GM23338 (cell line): ENCODE measurements at regions not wholly inside any gene's neighbourhood (a gene's known extent, or its start where the extent isn't known, plus 50 kb on each side); places are given as distances from the start of the nearest gene placed in this dataset.

Experiments
- ATAC-seq: fragments of 200-7000 bp; cut with Tn5 transposase; 3 replicates; pipeline ENCODE4 v1.9.1; 2020
- DNase-seq: peaks from one replicate; pipeline ENCODE4 v3.0.0-alpha.2; 2015; ENCODE audit warnings: low spot score
- H2AFZ ChIP-seq: fragments of 200-600 bp; sonication (generic); 2 replicates; pipeline ENCODE4 v1.8.0; 2016; ENCODE audit warnings: antibody characterized with exemption, mild to moderate bottlenecking, moderate library complexity
- H3F3A ChIP-seq: fragments of 200-600 bp; sonication (generic); replicated peaks from 2 replicates; pipeline ENCODE4 v1.8.0; 2017; ENCODE audit warnings: antibody characterized with exemption, mixed run types, low read depth
- H3K27ac ChIP-seq: fragments of 200-600 bp; sonication (generic); 2 replicates; pipeline ENCODE4 v1.6.1; 2016; ENCODE audit warnings: low read depth
- H3K27me3 ChIP-seq: fragments of 200-600 bp; sonication (generic); 2 replicates; pipeline ENCODE4 v1.8.0; 2016; ENCODE audit warnings: mild to moderate bottlenecking, mixed run types, moderate library complexity; ENCODE audit not compliant: insufficient read depth
- H3K36me3 ChIP-seq: fragments of 200-600 bp; sonication (generic); 2 replicates; pipeline ENCODE4 v1.8.0; 2016; ENCODE audit warnings: mild to moderate bottlenecking; ENCODE audit not compliant: insufficient read depth
- H3K4me1 ChIP-seq: fragments of 200-600 bp; sonication (generic); 2 replicates; pipeline ENCODE4 v1.8.0; 2016; ENCODE audit warnings: mild to moderate bottlenecking, moderate library complexity; ENCODE audit not compliant: insufficient read depth
- H3K4me2 ChIP-seq: fragments of 200-600 bp; sonication (generic); 2 replicates; pipeline ENCODE4 v1.7.1; 2017; ENCODE audit warnings: mixed run types
- H3K4me3 ChIP-seq: fragments of 200-600 bp; sonication (generic); 2 replicates; pipeline ENCODE4 v1.6.1; 2016; ENCODE audit warnings: mixed run types
- H3K79me2 ChIP-seq: fragments of 200-600 bp; sonication (generic); replicated peaks from 2 replicates; pipeline ENCODE4 v1.8.0; 2017; ENCODE audit warnings: mild to moderate bottlenecking; ENCODE audit not compliant: insufficient read depth
- H3K9me2 ChIP-seq: fragments of 200-600 bp; sonication (generic); 2 replicates; pipeline ENCODE4 v1.8.0; 2017; ENCODE audit not compliant: insufficient read depth
- H4K20me1 ChIP-seq: fragments of 200-600 bp; sonication (generic); replicated peaks from 2 replicates; pipeline ENCODE4 v1.8.0; 2017; ENCODE audit warnings: mild to moderate bottlenecking; ENCODE audit not compliant: insufficient read depth
- H3K27ac Mint-ChIP-seq: 2 replicates; pipeline ENCODE4 v1.8.0; 2020; ENCODE audit warnings: inconsistent platforms, mild to moderate bottlenecking, moderate library complexity, mixed read lengths
- H3K27me3 Mint-ChIP-seq: 3 replicates; pipeline ENCODE4 v1.8.0; 2022; ENCODE audit warnings: low read depth, mild to moderate bottlenecking, moderate library complexity, mixed read lengths, inconsistent platforms; ENCODE audit not compliant: insufficient read depth, poor library complexity
- H3K36me3 Mint-ChIP-seq: 3 replicates; pipeline ENCODE4 v1.8.0; 2021; ENCODE audit warnings: low read depth, mild to moderate bottlenecking, inconsistent platforms, moderate library complexity, mixed read lengths
- H3K4me1 Mint-ChIP-seq: 3 replicates; pipeline ENCODE4 v1.8.0; 2020; ENCODE audit warnings: mild to moderate bottlenecking, inconsistent platforms, mixed read lengths
- H3K4me3 Mint-ChIP-seq: 3 replicates; pipeline ENCODE4 v1.8.0; 2021; ENCODE audit warnings: moderate library complexity, mild to moderate bottlenecking, inconsistent platforms, mixed read lengths
- H3K9me3 Mint-ChIP-seq: 3 replicates; pipeline ENCODE4 v1.8.0; 2020; ENCODE audit warnings: moderate library complexity, mild to moderate bottlenecking, inconsistent platforms, mixed read lengths
- CREB1 ChIP-seq: fragments of 250-450 bp; sonication (Bioruptor Pico); IDR thresholded peaks from 2 replicates; pipeline ENCODE4 v1.5.0; 2020; ENCODE audit warnings: low read depth, mild to moderate bottlenecking, moderate library complexity
- EZH2phosphoT487 ChIP-seq: fragments of 200-600 bp; sonication (generic); IDR thresholded peaks from one replicate; pipeline ENCODE4 v1.8.1; 2018; ENCODE audit warnings: antibody characterized with exemption; ENCODE audit not compliant: unreplicated experiment
- JUNB ChIP-seq: IDR thresholded peaks from one replicate; pipeline ENCODE4 v1.6.1; 2016; ENCODE audit warnings: antibody characterized with exemption; ENCODE audit not compliant: unreplicated experiment
- NANOG ChIP-seq: IDR thresholded peaks from 2 replicates; pipeline ENCODE4 v1.6.1; 2016; ENCODE audit warnings: antibody characterized with exemption, borderline replicate concordance
- ZNF331 ChIP-seq: fragments of 250-450 bp; sonication (Bioruptor Pico); IDR thresholded peaks from 2 replicates; pipeline ENCODE4 v1.5.0; 2020; ENCODE audit warnings: low read depth, mild to moderate bottlenecking, moderate library complexity
- TF ChIP-seq, protein P1 (sequence below): fragments of 250-450 bp; sonication (Bioruptor Pico); IDR thresholded peaks from 2 replicates; pipeline ENCODE4 v1.5.0; 2020; ENCODE audit warnings: mild to moderate bottlenecking, moderate library complexity
- TF ChIP-seq, protein P2 (sequence below): IDR thresholded peaks from 2 replicates; pipeline ENCODE4 v1.6.1; 2016; ENCODE audit warnings: antibody characterized with exemption

DNA sequence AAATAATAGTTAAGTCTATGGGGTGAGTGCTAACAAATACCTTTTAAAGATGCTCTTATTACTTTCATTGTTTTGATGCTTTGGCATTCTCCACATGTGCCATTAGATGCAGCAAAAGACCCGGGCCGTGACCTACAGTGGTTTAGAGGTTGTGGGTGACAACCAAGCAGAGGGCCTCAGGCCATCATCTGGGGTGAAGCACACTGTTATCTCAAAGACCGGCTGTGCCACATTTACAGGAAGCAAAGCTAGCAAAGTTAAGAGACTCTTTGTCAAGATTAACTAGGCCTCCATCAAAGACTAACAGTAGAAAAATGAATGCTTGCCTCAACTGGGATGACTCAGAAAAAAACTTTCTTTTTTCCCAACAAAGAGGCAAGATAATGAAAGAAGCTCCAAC is 695.3 kb downstream of the SATB2 start:
- Histone ChIP-seq H3K9me2 (no peaks in the 10 kb centered on the region), H3K4me1 (no peaks in the 10 kb centered on the region), H3F3A (no peaks in the 10 kb centered on the region), H3K36me3 (no peaks in the 10 kb centered on the region), H3K4me3 (no peak overlapping the region), H2AFZ (peak overlapping the region; percentile 40; the same call in 1 of the 2 replicates), H4K20me1 (no peaks in the 10 kb centered on the region), H3K79me2 (no peaks in the 10 kb centered on the region), H3K27ac (no peak overlapping the region), H3K4me2 (no peak overlapping the region), H3K27me3 (no peaks in the 10 kb centered on the region)
- DNase-seq: no peak
- Mint-ChIP-seq H3K4me1 (no peaks in the 10 kb centered on the region), H3K4me3 (no peak overlapping the region), H3K27ac (no peak overlapping the region), H3K9me3 (no peaks in the 10 kb centered on the region), H3K27me3 (no peaks in the 10 kb centered on the region), H3K36me3 (no peaks in the 10 kb centered on the region)
- no peak for ATAC-seq
- TF ChIP-seq, protein P1, sequence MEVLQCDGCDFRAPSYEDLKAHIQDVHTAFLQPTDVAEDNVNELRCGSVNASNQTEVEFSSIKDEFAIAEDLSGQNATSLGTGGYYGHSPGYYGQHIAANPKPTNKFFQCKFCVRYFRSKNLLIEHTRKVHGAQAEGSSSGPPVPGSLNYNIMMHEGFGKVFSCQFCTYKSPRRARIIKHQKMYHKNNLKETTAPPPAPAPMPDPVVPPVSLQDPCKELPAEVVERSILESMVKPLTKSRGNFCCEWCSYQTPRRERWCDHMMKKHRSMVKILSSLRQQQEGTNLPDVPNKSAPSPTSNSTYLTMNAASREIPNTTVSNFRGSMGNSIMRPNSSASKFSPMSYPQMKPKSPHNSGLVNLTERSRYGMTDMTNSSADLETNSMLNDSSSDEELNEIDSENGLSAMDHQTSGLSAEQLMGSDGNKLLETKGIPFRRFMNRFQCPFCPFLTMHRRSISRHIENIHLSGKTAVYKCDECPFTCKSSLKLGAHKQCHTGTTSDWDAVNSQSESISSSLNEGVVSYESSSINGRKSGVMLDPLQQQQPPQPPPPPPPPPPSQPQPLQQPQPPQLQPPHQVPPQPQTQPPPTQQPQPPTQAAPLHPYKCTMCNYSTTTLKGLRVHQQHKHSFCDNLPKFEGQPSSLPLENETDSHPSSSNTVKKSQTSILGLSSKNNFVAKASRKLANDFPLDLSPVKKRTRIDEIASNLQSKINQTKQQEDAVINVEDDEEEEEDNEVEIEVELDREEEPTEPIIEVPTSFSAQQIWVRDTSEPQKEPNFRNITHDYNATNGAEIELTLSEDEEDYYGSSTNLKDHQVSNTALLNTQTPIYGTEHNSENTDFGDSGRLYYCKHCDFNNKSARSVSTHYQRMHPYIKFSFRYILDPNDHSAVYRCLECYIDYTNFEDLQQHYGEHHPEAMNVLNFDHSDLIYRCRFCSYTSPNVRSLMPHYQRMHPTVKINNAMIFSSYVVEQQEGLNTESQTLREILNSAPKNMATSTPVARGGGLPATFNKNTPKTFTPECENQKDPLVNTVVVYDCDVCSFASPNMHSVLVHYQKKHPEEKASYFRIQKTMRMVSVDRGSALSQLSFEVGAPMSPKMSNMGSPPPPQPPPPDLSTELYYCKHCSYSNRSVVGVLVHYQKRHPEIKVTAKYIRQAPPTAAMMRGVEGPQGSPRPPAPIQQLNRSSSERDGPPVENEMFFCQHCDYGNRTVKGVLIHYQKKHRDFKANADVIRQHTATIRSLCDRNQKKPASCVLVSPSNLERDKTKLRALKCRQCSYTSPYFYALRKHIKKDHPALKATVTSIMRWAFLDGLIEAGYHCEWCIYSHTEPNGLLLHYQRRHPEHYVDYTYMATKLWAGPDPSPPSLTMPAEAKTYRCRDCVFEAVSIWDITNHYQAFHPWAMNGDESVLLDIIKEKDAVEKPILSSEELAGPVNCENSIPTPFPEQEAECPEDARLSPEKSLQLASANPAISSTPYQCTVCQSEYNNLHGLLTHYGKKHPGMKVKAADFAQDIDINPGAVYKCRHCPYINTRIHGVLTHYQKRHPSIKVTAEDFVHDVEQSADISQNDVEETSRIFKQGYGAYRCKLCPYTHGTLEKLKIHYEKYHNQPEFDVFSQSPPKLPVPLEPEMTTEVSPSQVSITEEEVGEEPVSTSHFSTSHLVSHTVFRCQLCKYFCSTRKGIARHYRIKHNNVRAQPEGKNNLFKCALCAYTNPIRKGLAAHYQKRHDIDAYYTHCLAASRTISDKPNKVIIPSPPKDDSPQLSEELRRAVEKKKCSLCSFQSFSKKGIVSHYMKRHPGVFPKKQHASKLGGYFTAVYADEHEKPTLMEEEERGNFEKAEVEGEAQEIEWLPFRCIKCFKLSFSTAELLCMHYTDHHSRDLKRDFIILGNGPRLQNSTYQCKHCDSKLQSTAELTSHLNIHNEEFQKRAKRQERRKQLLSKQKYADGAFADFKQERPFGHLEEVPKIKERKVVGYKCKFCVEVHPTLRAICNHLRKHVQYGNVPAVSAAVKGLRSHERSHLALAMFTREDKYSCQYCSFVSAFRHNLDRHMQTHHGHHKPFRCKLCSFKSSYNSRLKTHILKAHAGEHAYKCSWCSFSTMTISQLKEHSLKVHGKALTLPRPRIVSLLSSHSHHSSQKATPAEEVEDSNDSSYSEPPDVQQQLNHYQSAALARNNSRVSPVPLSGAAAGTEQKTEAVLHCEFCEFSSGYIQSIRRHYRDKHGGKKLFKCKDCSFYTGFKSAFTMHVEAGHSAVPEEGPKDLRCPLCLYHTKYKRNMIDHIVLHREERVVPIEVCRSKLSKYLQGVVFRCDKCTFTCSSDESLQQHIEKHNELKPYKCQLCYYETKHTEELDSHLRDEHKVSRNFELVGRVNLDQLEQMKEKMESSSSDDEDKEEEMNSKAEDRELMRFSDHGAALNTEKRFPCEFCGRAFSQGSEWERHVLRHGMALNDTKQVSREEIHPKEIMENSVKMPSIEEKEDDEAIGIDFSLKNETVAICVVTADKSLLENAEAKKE (CRISPR knock-in tag): no peak
- TF ChIP-seq NANOG (no peak), ZNF331 (no peak), JUNB (no peak), CREB1 (CRISPR knock-in tag) (no peak), EZH2phosphoT487 (no peak)
- TF ChIP-seq, protein P2, sequence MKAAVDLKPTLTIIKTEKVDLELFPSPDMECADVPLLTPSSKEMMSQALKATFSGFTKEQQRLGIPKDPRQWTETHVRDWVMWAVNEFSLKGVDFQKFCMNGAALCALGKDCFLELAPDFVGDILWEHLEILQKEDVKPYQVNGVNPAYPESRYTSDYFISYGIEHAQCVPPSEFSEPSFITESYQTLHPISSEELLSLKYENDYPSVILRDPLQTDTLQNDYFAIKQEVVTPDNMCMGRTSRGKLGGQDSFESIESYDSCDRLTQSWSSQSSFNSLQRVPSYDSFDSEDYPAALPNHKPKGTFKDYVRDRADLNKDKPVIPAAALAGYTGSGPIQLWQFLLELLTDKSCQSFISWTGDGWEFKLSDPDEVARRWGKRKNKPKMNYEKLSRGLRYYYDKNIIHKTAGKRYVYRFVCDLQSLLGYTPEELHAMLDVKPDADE: no peak
